ENCODE measurements at regions not wholly inside any gene's neighbourhood (a gene's known extent, or its start where the extent isn't known, plus 50 kb on each side); places are given as distances from the start of the nearest gene placed in this dataset.

- Mint-ChIP-seq H3K9me3 (peaks cover 14% of the 10 kb centered on the region), H3K27me3 (no peaks in the 10 kb centered on the region), H3K27ac (no peak overlapping the region), H3K36me3 (ENCODE audit: low read depth) (no peaks in the 10 kb centered on the region), H3K4me1 (no peaks in the 10 kb centered on the region), H3K4me3 (no peak overlapping the region)
- DNase-seq (no peak), ATAC-seq (peak; percentile 57)
Observed at GRCh38 chr11:56932572-56933220, 56.0 kb upstream of the OR5AK2 start.

GRCh38 chr11:56923116-56923515, 65.6 kb upstream of the OR5AK2 start:
- Mint-ChIP-seq H3K4me1 (no peaks in the 10 kb centered on the region), H3K4me3 (no peak overlapping the region), H3K9me3 (no peaks in the 10 kb centered on the region), H3K27me3 (no peaks in the 10 kb centered on the region), H3K36me3 (ENCODE audit: low read depth) (no peaks in the 10 kb centered on the region), H3K27ac (no peak overlapping the region)
- ATAC-seq (no peak), DNase-seq (no peak)

GRCh38 chr11:56922421-56922820, 66.3 kb upstream of the OR5AK2 start:
- ATAC-seq (no peak), DNase-seq (no peak)
- H3K27ac Mint-ChIP-seq = no peak overlapping the region
- H3K4me1 Mint-ChIP-seq = no peaks in the 10 kb centered on the region
- H3K36me3 Mint-ChIP-seq (ENCODE audit: low read depth) = no peaks in the 10 kb centered on the region
- H3K4me3 Mint-ChIP-seq = no peak overlapping the region
- H3K27me3 Mint-ChIP-seq = no peaks in the 10 kb centered on the region
- H3K9me3 Mint-ChIP-seq = no peaks in the 10 kb centered on the region

GRCh38 chr11:56917708-56918400, 70.9 kb upstream of the OR5AK2 start:
- DNase-seq (no peak), ATAC-seq (no peak)
- H3K4me3 Mint-ChIP-seq = no peak overlapping the region
- no peaks in the 10 kb centered on the region for H3K4me1 Mint-ChIP-seq
- no peaks in the 10 kb centered on the region for H3K36me3 Mint-ChIP-seq (ENCODE audit: low read depth)
- no peak overlapping the region for H3K27ac Mint-ChIP-seq
- H3K9me3 Mint-ChIP-seq = peaks cover 6% of the 10 kb centered on the region
- H3K27me3 Mint-ChIP-seq = no peaks in the 10 kb centered on the region

GRCh38 chr11:56916587-56916986, 72.1 kb upstream of the OR5AK2 start:
- no peaks in the 10 kb centered on the region for H3K27me3 Mint-ChIP-seq

GRCh38 chr11:56916162-56916561, 72.6 kb upstream of the OR5AK2 start:
- Mint-ChIP-seq H3K27ac (no peak overlapping the region), H3K9me3 (peaks cover 6% of the 10 kb centered on the region), H3K4me1 (no peaks in the 10 kb centered on the region), H3K4me3 (no peak overlapping the region), H3K27me3 (no peaks in the 10 kb centered on the region), H3K36me3 (ENCODE audit: low read depth) (no peaks in the 10 kb centered on the region)
- ATAC-seq (no peak), DNase-seq (no peak)

More at GRCh38 chr11:56916587-56916986, 72.1 kb upstream of the OR5AK2 start:
- DNase-seq (no peak), ATAC-seq (no peak)
- Mint-ChIP-seq H3K9me3 (peaks cover 6% of the 10 kb centered on the region), H3K36me3 (ENCODE audit: low read depth) (no peaks in the 10 kb centered on the region), H3K4me3 (no peak overlapping the region), H3K4me1 (no peaks in the 10 kb centered on the region), H3K27ac (no peak overlapping the region)

- DNase-seq (no peak), ATAC-seq (no peak)
- peaks cover 5% of the 10 kb centered on the region for H3K9me3 Mint-ChIP-seq
- no peaks in the 10 kb centered on the region for H3K27me3 Mint-ChIP-seq
- no peaks in the 10 kb centered on the region for H3K36me3 Mint-ChIP-seq (ENCODE audit: low read depth)
- no peaks in the 10 kb centered on the region for H3K4me1 Mint-ChIP-seq
- no peak overlapping the region for H3K27ac Mint-ChIP-seq
- H3K4me3 Mint-ChIP-seq = no peak overlapping the region
Observed at GRCh38 chr11:56911312-56911711, 77.4 kb upstream of the OR5AK2 start.

GRCh38 chr11:56910785-56911184, 77.9 kb upstream of the OR5AK2 start:
- H3K4me3 Mint-ChIP-seq = no peak overlapping the region
- no peaks in the 10 kb centered on the region for H3K9me3 Mint-ChIP-seq
- H3K27me3 Mint-ChIP-seq = no peaks in the 10 kb centered on the region
- H3K27ac Mint-ChIP-seq = no peak overlapping the region
- no peaks in the 10 kb centered on the region for H3K36me3 Mint-ChIP-seq (ENCODE audit: low read depth)
- no peaks in the 10 kb centered on the region for H3K4me1 Mint-ChIP-seq
- ATAC-seq = no peak
- no peak for DNase-seq

- H3K36me3 Mint-ChIP-seq (ENCODE audit: low read depth) = no peaks in the 10 kb centered on the region
- H3K27ac Mint-ChIP-seq = no peak overlapping the region
- ATAC-seq (no peak), DNase-seq (no peak)
- H3K9me3 Mint-ChIP-seq = no peaks in the 10 kb centered on the region
- no peaks in the 10 kb centered on the region for H3K4me1 Mint-ChIP-seq
- no peak overlapping the region for H3K4me3 Mint-ChIP-seq
- no peaks in the 10 kb centered on the region for H3K27me3 Mint-ChIP-seq
Observed at GRCh38 chr11:56910046-56910773, 78.5 kb upstream of the OR5AK2 start.

GRCh38 chr11:56909563-56909962, 79.2 kb upstream of the OR5AK2 start:
- no peak for ATAC-seq

GRCh38 chr11:56909080-56909479, 79.6 kb upstream of the OR5AK2 start:
- H3K4me3 Mint-ChIP-seq = no peak overlapping the region
- DNase-seq (no peak), ATAC-seq (no peak)
- no peaks in the 10 kb centered on the region for H3K9me3 Mint-ChIP-seq
- no peak overlapping the region for H3K27ac Mint-ChIP-seq
- no peaks in the 10 kb centered on the region for H3K27me3 Mint-ChIP-seq
- no peaks in the 10 kb centered on the region for H3K4me1 Mint-ChIP-seq
- H3K36me3 Mint-ChIP-seq (ENCODE audit: low read depth) = no peaks in the 10 kb centered on the region

More at GRCh38 chr11:56909563-56909962, 79.2 kb upstream of the OR5AK2 start:
- H3K27ac Mint-ChIP-seq = no peak overlapping the region
- no peaks in the 10 kb centered on the region for H3K36me3 Mint-ChIP-seq (ENCODE audit: low read depth)
- H3K4me3 Mint-ChIP-seq = no peak overlapping the region
- no peak for DNase-seq
- no peaks in the 10 kb centered on the region for H3K4me1 Mint-ChIP-seq
- no peaks in the 10 kb centered on the region for H3K27me3 Mint-ChIP-seq
- H3K9me3 Mint-ChIP-seq = no peaks in the 10 kb centered on the region

GRCh38 chr11:56906683-56907148, 82.0 kb upstream of the OR5AK2 start:
- DNase-seq (no peak), ATAC-seq (no peak)
- H3K36me3 Mint-ChIP-seq (ENCODE audit: low read depth) = no peaks in the 10 kb centered on the region
- H3K9me3 Mint-ChIP-seq = no peaks in the 10 kb centered on the region
- H3K4me3 Mint-ChIP-seq = no peak overlapping the region
- no peaks in the 10 kb centered on the region for H3K27me3 Mint-ChIP-seq
- no peak overlapping the region for H3K27ac Mint-ChIP-seq
- H3K4me1 Mint-ChIP-seq = no peaks in the 10 kb centered on the region

- Mint-ChIP-seq H3K27ac (no peak overlapping the region), H3K27me3 (no peaks in the 10 kb centered on the region), H3K36me3 (ENCODE audit: low read depth) (no peaks in the 10 kb centered on the region), H3K9me3 (no peaks in the 10 kb centered on the region), H3K4me1 (no peaks in the 10 kb centered on the region), H3K4me3 (no peak overlapping the region)
- DNase-seq = no peak
- no peak for ATAC-seq
Observed at GRCh38 chr11:56905936-56906335, 82.8 kb upstream of the OR5AK2 start.

- H3K9me3 Mint-ChIP-seq = no peaks in the 10 kb centered on the region
- ATAC-seq = no peak
- no peak overlapping the region for H3K27ac Mint-ChIP-seq
- H3K4me1 Mint-ChIP-seq = no peaks in the 10 kb centered on the region
- H3K4me3 Mint-ChIP-seq = no peak overlapping the region
- DNase-seq = no peak
- no peaks in the 10 kb centered on the region for H3K27me3 Mint-ChIP-seq
- no peaks in the 10 kb centered on the region for H3K36me3 Mint-ChIP-seq (ENCODE audit: low read depth)
Observed at GRCh38 chr11:56905442-56905841, 83.3 kb upstream of the OR5AK2 start.

- ATAC-seq (no peak), DNase-seq (no peak)
- H3K36me3 Mint-ChIP-seq (ENCODE audit: low read depth) = no peaks in the 10 kb centered on the region
- no peak overlapping the region for H3K27ac Mint-ChIP-seq
- no peaks in the 10 kb centered on the region for H3K4me1 Mint-ChIP-seq
- no peaks in the 10 kb centered on the region for H3K9me3 Mint-ChIP-seq
- no peaks in the 10 kb centered on the region for H3K27me3 Mint-ChIP-seq
- no peak overlapping the region for H3K4me3 Mint-ChIP-seq
Observed at GRCh38 chr11:56898856-56899255, 89.9 kb upstream of the OR5AK2 start.
